Fibroblast of skin of right quadriceps (primary cell): ENCODE measurements at regions not wholly inside any gene's neighbourhood (a gene's known extent, or its start where the extent isn't known, plus 50 kb on each side); places are given as distances from the start of the nearest gene placed in this dataset.

ENCODE experiments used
- DNase-seq: peaks from one replicate; pipeline ENCODE4 v3.0.0-alpha.2; 2013

DNA sequence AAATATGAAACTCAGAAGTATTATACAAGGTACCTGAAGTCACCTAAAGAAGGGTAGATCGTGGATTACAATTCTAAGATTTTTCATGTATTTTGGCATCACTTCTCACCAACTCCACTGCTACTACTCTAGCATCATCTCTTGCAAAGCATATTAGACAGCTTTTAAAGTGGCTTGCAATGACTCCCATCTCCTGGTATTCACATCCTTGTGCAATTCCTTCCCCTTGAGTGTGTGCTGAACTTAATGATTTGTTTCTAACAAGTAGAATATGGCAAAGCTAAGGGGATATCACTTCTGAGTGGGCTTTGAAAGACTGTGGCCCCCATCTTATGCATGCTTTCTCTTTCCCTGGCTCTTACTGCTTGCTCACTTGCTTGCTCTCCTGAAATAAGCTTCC is 280.2 kb downstream of the SNX13 start:
- DNase-seq = peak; percentile 82

DNA sequence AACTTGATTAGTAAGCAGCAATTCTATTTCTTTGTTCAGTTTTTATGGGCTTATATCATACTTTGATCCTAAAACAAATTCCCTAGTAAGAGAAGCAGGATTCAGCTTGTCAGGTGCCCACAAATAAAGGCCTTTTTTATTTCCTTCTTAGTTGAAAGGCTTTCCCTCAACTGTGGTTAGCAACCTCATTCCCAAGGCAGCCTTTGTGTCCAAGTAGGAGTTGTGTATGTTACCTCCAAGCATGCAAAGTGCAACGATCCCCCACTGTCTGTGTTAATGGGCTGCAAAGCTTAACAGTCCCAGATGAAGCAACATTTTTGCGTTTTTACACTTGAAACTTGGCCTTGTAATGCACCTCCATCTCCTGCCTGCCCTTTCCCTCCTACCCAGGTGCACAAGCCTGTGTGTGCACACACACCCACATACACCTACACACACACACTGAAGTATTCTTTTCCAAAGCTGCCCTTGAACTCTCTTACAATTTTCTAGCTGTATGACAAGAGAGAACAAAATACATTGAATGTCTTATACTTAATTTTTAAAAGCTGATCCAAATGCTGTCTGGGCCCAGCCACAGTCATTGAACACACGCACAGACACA is 278.2 kb downstream of the SNX13 start:
- peak; percentile 79 for DNase-seq

DNA sequence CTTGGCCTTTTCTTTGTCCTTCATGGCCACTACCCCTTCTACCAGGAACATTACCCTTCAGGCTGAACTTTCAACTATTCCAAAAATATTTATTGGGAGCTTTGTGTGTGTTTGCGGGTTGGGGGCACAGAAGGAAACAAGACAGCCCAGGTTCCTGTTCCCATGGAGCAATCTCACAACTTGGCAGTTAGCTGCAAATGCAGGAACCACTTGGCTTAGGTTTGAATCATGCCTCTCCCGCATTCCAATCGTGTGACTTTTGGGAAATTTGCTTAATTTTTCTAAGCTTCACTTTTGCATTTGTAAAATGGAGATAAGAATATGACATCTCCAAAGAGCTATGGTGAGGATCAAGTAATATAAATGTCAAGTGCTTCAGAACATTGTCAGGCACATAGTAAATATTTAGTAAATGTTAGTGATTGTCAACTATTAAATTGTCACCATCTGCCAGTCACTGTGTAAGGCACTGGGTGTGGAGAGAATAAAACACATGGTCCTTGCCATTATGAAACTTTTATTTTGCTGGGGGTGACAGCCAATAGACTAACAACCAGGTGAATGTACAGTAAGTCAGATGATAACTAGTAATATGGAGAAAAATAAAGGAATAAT is 277.1 kb downstream of the SNX13 start:
- peak; percentile 88 for DNase-seq

DNA sequence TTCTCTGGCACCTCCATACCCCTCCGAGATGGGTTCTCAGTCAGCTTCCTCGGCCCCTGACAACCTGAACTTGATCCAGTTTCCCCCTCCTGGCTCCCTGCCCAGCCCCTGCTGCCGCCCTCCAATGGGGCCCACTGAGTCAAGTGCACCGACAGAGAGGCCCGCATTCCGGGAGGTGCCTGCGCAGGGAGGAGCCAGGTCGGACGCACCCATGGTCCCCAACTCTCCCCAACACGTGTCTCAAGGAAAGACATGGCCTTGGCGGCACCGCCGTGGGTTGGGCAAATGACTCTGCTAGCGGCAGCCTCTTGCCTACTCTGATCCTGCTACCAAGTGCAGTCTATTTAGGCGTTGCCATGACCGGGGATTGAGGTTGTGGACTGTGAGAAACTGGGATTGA is 275.3 kb downstream of the SNX13 start:
- no peak for DNase-seq

DNA sequence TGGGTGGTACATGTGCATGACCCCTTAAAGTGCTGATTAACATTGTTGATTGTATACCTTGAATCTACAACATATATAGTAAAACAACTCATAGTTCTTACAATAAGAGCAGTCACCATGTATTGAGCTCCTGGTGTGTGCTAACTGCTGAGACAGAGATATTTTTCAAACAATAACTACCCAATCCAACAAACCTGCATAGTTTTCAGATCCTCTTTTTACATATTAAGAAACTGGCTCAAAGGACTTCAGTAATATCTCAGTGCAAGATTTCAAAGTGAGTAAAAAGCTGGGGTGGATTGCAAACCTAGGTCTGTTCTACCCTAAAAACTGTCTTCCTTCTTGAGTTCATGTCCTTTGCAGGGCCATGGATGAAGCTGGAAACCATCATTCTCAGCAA is 272.2 kb downstream of the SNX13 start:
- DNase-seq = no peak

DNA sequence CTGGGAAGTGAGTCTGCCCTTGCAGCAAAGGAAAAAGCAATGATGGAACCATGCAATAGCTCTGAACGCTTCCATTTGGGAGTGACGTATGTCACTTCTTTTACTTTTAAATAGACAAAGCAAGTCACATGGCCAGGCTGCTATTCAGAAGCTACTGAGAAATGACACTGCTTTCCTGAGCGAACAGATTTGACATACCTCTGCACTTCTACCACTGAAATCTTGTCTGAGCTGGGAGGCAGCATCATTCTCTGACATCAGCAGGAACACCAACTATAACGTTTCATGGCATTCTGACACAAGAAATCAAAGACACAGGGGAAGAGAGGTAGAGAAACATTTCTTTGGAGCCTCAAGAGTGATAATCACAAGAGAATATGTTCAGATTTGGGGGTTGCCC is 271.1 kb downstream of the SNX13 start:
- DNase-seq = no peak

DNA sequence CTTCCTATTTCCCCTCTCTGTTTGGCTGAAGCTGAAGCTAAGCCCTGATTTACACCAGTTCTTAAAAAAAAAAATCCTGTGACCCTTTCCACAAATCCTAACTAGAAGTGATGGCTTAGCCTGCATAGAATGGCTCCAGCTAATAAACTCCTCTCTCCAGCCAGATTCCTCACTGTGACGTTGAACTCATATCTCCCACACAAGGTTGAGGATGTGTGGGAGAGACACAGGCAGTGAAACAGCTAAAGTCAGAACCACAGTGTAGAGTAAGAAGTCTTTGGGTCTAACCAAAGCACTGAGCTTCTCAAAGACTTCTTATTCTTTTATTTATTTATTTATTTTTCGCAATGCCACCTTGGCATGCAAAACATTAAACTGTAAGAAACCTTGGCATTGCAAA is 268.3 kb downstream of the SNX13 start:
- DNase-seq = no peak

DNA sequence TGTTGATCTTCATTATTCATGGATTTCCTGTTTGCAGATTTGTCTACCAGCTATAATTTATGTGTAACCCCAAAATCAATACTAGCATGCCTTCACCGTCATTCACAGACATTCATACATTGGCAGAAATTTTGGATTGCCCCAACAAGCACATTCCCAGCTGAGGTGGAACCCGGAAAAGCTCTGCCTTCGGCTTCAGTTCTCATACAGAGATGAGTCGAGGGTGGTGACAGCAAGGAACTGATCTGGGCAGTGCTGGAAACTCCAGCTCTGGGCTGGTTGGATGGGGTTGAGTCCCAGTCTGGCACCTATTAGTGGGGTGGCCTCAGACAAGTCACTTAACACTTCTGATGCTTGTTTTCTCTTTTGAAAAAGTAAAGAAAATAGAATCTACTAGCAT is 267.5 kb downstream of the SNX13 start:
- no peak for DNase-seq

DNA sequence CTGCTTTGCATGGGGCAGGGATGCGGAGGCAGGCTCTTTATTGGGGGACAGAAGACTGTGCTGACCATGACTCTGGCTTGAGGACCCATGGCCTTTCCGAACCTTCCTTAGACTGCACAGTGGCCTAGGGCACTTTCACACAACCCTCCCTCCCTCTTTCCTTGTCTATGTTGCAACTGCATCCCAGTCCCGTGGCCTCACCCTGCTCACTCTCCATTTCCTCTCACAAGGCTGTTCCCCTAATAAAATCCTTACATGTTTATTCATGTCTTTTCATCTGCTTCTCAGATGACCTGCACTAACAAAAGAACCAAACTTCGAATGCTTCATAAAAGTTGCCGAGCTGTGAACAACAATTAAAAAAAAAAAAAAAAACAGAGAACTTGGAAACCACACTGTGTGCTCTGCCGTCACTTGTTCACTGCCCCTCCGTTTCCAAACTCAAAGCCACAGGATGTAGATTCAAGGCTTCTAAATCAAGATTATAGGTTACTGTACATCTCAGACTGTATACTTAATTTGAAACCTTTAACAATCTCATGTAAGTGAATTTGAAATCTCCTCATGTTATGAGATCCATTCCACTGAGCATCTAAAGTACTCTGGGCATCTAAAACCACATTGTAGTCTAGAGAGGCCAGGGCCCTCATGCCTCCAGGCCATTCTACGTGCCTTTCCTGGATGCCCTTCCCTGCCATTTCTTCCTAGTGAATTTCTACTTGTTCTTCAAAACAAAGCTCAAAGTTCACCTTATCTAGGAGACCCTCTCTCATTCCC is 265.9 kb downstream of the SNX13 start:
- no peak for DNase-seq

DNA sequence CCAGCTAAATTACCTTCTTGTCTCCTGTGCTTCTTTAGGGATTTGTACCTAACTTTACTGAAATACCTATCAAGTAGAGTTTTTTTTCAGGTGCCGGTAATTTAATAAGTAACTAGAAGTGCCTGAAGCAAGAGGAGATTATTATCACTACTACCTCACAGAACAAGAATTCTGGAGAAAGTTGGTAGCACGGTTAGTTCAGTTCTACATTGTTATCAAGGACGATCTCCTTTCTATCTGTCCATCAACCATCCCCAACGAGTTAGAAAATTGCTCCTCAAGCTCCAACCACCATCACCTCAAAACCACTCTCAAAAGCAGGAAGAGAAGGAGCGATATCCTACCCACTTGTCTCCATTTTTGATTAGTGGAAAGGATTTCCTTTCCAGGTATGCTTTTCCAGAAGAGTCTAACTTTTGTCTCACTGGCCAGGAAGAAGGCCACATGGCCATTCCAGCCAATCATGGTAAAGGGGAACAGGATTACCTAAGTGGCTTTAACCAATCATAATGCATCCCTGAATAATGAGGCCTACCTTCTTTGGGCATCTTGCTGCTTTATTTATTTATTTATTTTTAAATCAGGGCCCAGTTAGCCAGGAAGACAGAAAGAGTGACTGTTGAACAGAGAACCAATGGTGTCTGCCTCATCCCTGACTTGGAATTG is 265.2 kb downstream of the SNX13 start:
- DNase-seq = no peak

DNA sequence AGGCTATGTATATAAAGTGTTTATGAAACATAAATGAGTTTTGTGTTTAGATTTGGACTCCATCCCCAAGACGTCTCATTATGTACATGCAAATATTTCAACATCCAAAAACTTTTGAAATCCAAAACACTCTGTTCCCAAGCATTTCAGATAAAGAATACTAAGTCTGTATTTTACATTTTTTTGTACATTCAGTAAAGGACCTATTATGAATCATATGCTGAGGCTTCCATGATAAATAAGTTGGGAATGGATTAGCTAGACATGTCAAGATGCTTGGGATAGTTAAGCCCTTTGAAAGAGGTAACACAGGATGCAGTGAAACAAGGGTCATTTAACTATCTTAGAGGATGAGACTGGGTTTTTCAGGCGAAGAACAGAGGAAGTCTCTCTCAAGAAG is 262.9 kb downstream of the SNX13 start:
- peak; percentile 82 for DNase-seq

DNA sequence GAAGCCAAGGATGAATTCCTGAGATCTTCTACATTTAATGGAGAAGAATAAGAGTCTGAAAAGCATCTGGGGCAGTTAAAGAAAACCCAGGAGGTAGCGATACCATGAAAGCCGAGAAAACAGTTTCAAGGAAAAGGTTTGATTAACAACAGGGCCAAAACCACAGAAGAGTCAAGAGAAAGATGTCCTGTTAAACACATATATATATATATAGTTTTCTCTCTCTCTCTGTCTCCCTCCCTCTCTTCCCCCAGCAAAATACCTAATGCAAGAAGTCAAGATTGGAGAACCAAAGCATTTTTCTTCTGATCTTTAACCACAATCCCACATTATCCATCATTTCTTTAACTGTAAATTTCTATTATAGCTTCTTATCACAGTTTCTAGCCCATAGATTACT is 261.4 kb downstream of the SNX13 start:
- DNase-seq = peak; percentile 19

DNA sequence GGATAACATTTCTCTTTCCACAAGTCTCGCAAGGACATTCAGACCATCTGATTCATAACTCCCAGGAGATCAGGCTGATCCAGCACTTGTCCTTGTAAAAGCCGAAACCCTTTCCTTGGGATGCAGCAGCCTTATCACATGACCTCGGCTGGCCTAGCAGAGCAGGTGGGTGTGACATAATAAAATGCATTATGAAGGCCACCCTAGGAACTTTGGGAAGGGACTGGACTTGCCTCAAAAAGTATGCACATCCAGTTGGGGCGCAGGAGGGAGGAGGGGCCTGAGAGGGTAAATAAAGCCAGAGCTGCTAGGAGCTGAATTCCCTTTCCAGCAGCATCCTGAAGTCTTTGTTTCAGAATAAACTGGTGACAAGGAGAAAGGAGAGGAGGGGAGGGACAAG is 260.8 kb downstream of the SNX13 start:
- DNase-seq = peak; percentile 78

DNA sequence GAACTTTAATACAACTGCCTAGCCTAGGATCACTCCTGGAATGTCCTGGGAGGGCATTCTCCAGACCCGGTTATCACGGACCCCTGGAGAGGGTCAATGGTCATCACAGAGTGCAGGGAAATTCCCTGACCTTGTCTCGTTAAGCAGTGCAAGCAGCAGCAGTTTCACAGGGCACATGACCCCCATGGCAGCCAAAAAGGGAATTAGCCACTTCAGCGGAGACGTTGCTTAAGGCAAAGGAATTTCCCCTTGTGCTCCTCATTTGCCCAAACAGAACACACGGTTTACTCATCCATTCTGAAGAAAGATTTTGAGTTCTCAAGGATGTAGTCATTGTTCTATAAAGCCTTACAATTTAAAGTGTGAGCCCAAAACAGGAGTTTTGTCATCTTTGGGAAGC is 260.3 kb downstream of the SNX13 start:
- peak; percentile 93 for DNase-seq

DNA sequence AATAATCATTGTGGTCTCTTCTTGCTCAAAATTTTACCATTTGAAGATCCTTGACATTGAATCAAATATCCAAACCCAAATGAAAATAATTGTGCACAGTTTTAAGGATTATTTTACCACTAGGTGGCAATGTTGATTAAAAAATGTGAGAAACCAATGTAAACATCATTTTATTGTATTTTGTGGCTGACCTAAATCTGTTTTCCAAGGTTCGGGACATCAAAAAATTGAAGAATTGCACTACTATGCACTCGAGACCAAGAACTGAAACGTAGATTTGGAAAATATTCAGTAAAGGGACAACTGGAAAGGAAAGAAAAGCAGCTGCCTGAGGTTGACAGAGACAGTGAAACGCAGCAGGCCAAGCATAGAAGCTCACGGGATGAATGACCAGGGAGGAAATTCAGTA is 259.3 kb downstream of the SNX13 start:
- DNase-seq = peak; percentile 50

DNA sequence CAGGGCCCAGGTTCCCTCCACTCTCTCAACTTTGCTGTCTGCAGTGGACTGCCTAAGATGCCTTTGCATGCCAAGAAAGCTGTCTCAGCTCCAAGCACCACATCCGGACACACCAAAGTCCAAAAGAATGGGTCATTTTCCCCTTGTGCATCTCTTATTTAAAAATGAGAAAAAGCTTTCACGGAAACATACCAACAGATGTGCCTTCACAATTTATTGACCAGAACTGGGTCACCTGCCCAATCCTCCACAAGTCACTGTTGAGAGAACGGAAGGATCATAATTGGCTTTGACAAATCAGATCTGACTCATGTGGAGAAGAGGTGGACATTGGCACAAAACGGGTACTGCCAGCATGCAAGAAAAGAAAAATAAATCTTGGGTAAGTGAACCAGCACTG is 258.3 kb downstream of the SNX13 start:
- peak; percentile 20 for DNase-seq

DNA sequence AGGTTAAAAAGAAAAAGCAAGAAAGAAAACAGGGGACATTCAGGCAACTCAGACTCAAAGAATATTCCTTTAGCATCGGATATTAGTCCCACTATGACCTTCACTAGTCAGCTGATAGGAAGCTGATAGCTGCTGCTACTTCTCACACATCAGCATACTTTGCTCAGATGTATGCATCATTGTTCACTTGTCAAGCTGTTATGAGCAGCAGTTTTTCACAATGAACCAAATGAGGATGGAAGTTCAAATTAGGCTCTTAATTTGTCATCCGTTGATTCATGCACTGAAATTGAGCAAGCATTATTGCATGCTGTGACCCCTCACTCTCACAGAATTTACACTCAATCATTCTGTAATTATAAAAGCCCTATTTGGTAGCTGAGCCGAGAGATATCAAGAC is 257.7 kb downstream of the SNX13 start:
- peak; percentile 43 for DNase-seq

DNA sequence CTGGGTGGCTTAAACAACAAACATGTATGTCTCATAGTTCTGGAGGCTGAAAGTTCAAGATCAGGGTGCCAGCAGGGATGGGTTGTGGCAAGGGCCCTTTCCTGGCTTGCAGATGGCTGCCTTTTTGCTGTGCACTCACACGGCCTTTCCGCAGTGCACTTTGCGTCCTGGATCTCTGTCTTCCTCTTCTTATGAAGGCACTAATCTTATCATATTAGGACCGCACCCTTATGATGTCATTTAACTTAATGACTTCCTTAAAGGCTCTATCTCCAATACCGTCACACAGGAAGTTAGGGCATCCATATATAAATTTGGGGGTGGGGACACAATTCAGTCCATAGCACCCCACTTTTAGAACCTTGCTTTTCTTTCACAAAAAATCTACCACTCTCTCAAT is 255.2 kb downstream of the SNX13 start:
- no peak for DNase-seq

DNA sequence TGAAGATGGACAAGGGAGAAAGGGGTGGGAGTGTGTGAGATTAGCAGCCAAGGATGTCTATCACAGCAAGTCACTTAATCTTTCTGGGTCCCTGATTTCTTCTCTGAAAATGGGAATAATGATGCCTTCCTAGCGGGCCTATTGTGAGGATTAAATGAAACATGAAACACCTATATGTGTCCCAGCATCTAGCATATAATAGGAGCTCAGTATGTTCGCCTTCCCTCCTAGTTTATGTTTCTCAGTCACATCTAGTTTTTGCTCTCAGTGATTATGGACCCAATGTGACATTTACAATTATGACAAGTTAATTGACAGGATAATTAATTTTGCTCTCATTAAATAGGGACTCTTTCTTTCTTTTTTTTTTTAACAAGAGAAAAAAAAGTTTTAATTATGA is 252.9 kb downstream of the SNX13 start:
- DNase-seq = no peak

DNA sequence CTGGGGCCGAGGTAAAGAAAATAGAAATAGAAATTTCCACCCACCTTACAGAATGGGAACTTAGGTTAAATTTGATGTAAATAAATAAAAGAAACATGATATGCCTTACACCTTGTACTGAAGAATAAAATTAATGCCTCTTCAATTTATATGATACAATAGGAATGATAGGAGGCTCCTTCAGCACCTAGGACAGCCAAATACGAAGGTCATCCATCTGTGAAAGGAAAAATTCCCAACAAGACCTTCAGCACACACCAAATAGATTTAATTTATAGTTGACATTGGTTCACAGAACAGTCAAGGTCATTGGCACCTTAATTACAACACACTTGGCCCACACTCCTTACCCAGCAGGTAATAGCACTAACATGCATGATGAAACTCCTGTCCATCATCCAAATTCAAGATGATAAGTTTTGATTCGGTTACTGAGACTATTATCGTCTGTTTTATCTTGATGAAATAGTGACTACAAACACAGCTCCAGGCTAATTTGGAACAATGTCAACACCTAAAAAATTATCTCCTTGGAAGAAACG is 250.9 kb downstream of the SNX13 start:
- DNase-seq = no peak

DNA sequence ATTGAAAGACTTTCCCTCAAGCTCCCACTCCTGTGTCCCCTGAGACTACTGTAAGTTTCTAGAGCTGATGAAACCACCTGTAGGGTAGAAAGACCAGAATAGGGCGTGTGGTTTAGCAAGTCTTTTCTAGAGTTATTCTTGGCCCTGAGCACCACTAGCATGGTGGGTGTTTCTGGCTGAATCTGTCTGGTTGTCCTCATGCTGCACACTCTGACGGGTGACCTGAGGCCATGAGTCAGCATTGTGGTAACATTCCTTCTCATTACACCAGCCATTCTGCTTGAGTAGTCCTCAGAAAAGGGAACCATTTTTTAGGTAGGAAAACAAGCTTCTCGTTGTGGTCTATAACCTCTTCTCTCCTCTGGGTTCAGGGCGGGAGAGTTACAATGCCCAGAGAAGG is 250.3 kb downstream of the SNX13 start:
- DNase-seq = peak; percentile 95

DNA sequence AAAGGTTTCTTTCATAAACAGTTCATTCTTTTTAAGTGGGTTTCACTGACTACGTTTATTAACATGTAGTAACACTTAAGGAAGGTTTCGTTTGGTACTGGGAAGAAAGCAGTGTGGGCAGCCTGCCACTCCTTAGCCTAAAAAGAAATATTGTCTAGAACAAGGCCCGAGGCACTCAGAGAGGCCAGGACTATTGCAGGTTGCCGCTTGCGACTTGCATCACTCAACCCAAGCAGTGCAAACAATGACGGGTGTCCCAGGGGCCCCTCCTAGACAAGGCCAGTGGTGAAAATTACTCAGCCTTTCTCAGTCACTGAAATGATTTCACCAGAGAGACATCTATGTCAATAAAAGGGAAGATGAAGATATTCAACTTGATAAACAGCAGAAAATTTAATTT is 243.9 kb downstream of the SNX13 start:
- DNase-seq = peak; percentile 88

DNA sequence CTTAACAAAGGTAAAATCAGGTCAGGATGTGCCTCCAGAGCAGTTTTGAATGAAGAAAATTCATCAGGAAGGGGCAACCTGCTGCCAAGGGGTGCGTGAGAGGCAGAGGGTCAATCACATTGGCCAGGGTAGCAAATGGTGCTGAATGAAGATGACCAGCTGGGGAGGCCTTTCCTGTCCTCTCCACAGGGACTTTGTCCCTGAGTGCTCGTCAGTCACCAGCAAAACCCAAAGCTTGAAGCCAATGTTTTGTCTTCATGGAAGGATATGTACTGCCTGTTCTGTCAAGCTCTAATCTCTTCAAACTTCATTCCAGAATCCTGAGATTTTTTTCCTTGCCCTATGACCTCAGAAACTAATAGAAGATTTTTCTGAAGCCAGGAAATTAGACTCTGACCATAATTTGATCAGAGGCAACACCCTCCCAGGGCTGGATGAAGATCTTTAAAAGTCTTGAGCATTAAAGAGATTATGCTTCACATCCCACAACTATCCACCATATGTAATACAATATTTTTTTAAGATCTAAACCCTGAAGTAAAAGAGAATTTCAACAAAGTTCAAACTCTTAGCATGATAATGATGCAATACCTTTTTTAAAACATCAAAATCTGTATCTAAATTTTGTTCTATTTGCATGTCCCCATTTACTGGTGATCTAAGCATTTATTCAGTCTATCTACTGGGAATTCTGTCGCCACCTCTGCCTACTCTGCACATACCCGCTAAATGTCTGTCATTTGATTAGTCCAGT is 243.0 kb downstream of the SNX13 start:
- DNase-seq = no peak
